HepG2 (cell line): ENCODE measurements at regions not wholly inside any gene's neighbourhood (a gene's known extent, or its start where the extent isn't known, plus 50 kb on each side); places are given as distances from the start of the nearest gene placed in this dataset.

Experiments
- ATF4 ChIP-seq, 2 experiments: fragments of 450-650 bp in 1 of 2; sonication (generic) in 1 of 2; formaldehyde crosslinking; IDR thresholded peaks; 2 replicates each; pipeline versions ENCODE4 v1.5.0 to v1.8.0; 2020 to 2022; ENCODE audit warnings: mild to moderate bottlenecking in 1 of 2, missing genetic modification reagents in 1 of 2
- HMGXB3 ChIP-seq: sonication (generic); formaldehyde crosslinking; IDR thresholded peaks from 2 replicates; pipeline ENCODE4 v1.4.0; 2020; ENCODE audit warnings: missing genetic modification reagents, borderline replicate concordance
- HNF4G ChIP-seq, 2 experiments: sonication (generic) in 1 of 2; formaldehyde crosslinking in 1 of 2; IDR thresholded peaks; 2 replicates each; pipeline versions ENCODE4 v1.4.0 to v1.6.1; 2011 to 2020; ENCODE audit warnings: borderline replicate concordance in 2 of 2, low read depth in 2 of 2, mild to moderate bottlenecking in 2 of 2, low read length in 1 of 2, missing genetic modification reagents in 1 of 2, moderate library complexity in 1 of 2
- MED8 ChIP-seq: sonication (generic); formaldehyde crosslinking; IDR thresholded peaks from 2 replicates; pipeline ENCODE4 v1.8.1; 2023; ENCODE audit warnings: mild to moderate bottlenecking, missing genetic modification reagents; ENCODE audit not compliant: insufficient replicate concordance
- MTA3 ChIP-seq: sonication (generic); formaldehyde crosslinking; IDR thresholded peaks from 2 replicates; pipeline ENCODE4 v1.4.0; 2020; ENCODE audit warnings: missing genetic modification reagents
- RFX1 ChIP-seq: fragments of 450-650 bp; IDR thresholded peaks from 2 replicates; pipeline ENCODE4 v1.6.1; 2017
- TOE1 ChIP-seq: sonication (generic); formaldehyde crosslinking; IDR thresholded peaks from 2 replicates; pipeline ENCODE4 v1.4.0; 2020; ENCODE audit warnings: mild to moderate bottlenecking, missing genetic modification reagents
- WIZ ChIP-seq: sonication (generic); formaldehyde crosslinking; IDR thresholded peaks from 2 replicates; pipeline ENCODE4 v1.5.1; 2020; ENCODE audit warnings: mild to moderate bottlenecking, missing genetic modification reagents
- ZFP82 ChIP-seq: sonication (generic); formaldehyde crosslinking; IDR thresholded peaks from 2 replicates; pipeline ENCODE4 v1.5.1; 2020; ENCODE audit warnings: mild to moderate bottlenecking, missing genetic modification reagents, borderline replicate concordance
- ZHX2 ChIP-seq, 2 experiments: sonication (generic) in 1 of 2; formaldehyde crosslinking in 1 of 2; IDR thresholded peaks; 2 replicates each; pipeline versions ENCODE4 v1.6.1 to v1.9.0; 2014 to 2022; ENCODE audit warnings: antibody characterized with exemption in 1 of 2, borderline replicate concordance in 1 of 2, inconsistent platforms in 1 of 2, low read depth in 1 of 2, missing genetic modification reagents in 1 of 2
- ZNF431 ChIP-seq: sonication (generic); formaldehyde crosslinking; IDR thresholded peaks from 2 replicates; pipeline ENCODE4 v1.9.0; 2022; ENCODE audit warnings: missing genetic modification reagents, low read depth, mild to moderate bottlenecking, borderline replicate concordance
- ZNF562 ChIP-seq: sonication (generic); formaldehyde crosslinking; IDR thresholded peaks from 2 replicates; pipeline ENCODE4 v1.8.0; 2022; ENCODE audit warnings: missing genetic modification reagents, borderline replicate concordance
- ZNF572 ChIP-seq: sonication (generic); formaldehyde crosslinking; IDR thresholded peaks from 2 replicates; pipeline ENCODE4 v1.5.1; 2020; ENCODE audit warnings: mild to moderate bottlenecking, missing genetic modification reagents
- ZNF597 ChIP-seq: sonication (generic); formaldehyde crosslinking; IDR thresholded peaks from 2 replicates; pipeline ENCODE4 v1.5.0; 2020; ENCODE audit warnings: missing genetic modification reagents
- ZNF704 ChIP-seq: sonication (generic); formaldehyde crosslinking; IDR thresholded peaks from 2 replicates; pipeline ENCODE4 v1.8.1; 2023; ENCODE audit warnings: mild to moderate bottlenecking, inconsistent platforms, moderate library complexity, missing genetic modification reagents, borderline replicate concordance

- TF ChIP-seq HMGXB3 (CRISPR knock-in tag) (0 out of 2 replicates have a peak, but pooled peaks have one; percentile 52), ZNF431 (CRISPR knock-in tag) (no peak), ZFP82 (CRISPR knock-in tag) (no peak), ATF4 (CRISPR knock-in tag; IDR thresholded peaks at IDR 0.05) (no peak), RFX1 (no peak), MED8 (no peak), ZHX2 (IDR thresholded peaks at IDR 0.05; ENCODE audit: low read depth) (no peak), ZHX2 (CRISPR knock-in tag; IDR thresholded peaks at IDR 0.05; ENCODE audit: borderline replicate concordance) (no peak), ZNF704 (CRISPR knock-in tag) (no peak), TOE1 (CRISPR knock-in tag) (no peak), ZNF572 (CRISPR knock-in tag) (no peak), WIZ (no peak), HNF4G (IDR thresholded peaks at IDR 0.05; ENCODE audit: borderline replicate concordance, low read depth, low read length) (no peak), HNF4G (CRISPR knock-in tag; IDR thresholded peaks at IDR 0.05; ENCODE audit: borderline replicate concordance, low read depth) (no peak), ZNF597 (CRISPR knock-in tag) (no peak), ZNF562 (CRISPR knock-in tag) (no peak), MTA3 (no peak)
Observed at GRCh38 chr14:23828001-23828400, 125.6 kb upstream of the DHRS4 start (continued).
